GDM1 (cell line): ENCODE measurements at regions not wholly inside any gene's neighbourhood (a gene's known extent, or its start where the extent isn't known, plus 50 kb on each side); places are given as distances from the start of the nearest gene placed in this dataset.

Source experiments
- DNase-seq: peaks from one replicate; lab custom pipeline; 2025; lab: John Stamatoyannopoulos, UW

- DNase-seq: no peak
Observed at GRCh38 chr1:195934817-195935553, 673.3 kb downstream of the KCNT2 start.

- no peak for DNase-seq
Observed at GRCh38 chr1:195933835-195934234, 674.4 kb downstream of the KCNT2 start.

GRCh38 chr1:195915826-195916225 lies 692.4 kb downstream of the KCNT2 start:
- no peak for DNase-seq

- no peak for DNase-seq
Observed at GRCh38 chr1:195909061-195909460, 699.2 kb downstream of the KCNT2 start.

GRCh38 chr1:195908121-195908520 lies 700.1 kb downstream of the KCNT2 start:
- no peak for DNase-seq

- DNase-seq: no peak
Observed at GRCh38 chr1:195903203-195903602, 705.0 kb downstream of the KCNT2 start.

GRCh38 chr1:195902779-195903178 lies 705.5 kb downstream of the KCNT2 start:
- no peak for DNase-seq

GRCh38 chr1:195899762-195900352 lies 708.4 kb downstream of the KCNT2 start:
- no peak for DNase-seq

GRCh38 chr1:195898924-195899323 lies 709.3 kb downstream of the KCNT2 start:
- peak; percentile 48 for DNase-seq

GRCh38 chr1:195898373-195898772 lies 709.9 kb downstream of the KCNT2 start:
- no peak for DNase-seq

GRCh38 chr1:195897076-195897475 lies 711.2 kb downstream of the KCNT2 start:
- DNase-seq: peak; percentile 8

- no peak for DNase-seq
Observed at GRCh38 chr1:195894411-195894810, 713.8 kb downstream of the KCNT2 start.

GRCh38 chr1:195886000-195886399 lies 722.2 kb downstream of the KCNT2 start:
- DNase-seq: no peak

GRCh38 chr1:195878478-195878877 lies 729.8 kb downstream of the KCNT2 start:
- DNase-seq: no peak

GRCh38 chr1:195876792-195877191 lies 731.4 kb downstream of the KCNT2 start:
- no peak for DNase-seq

- DNase-seq: peak; percentile 10
Observed at GRCh38 chr1:195872376-195872775, 735.9 kb downstream of the KCNT2 start.

- DNase-seq: no peak
Observed at GRCh38 chr1:195867638-195868037, 740.6 kb downstream of the KCNT2 start.

- DNase-seq: no peak
Observed at GRCh38 chr1:195866781-195867222, 741.4 kb downstream of the KCNT2 start.

GRCh38 chr1:195866091-195866780 lies 742.0 kb downstream of the KCNT2 start:
- no peak for DNase-seq

- DNase-seq: no peak
Observed at GRCh38 chr1:195851804-195852203, 756.4 kb downstream of the KCNT2 start.

- DNase-seq: peak; percentile 2
Observed at GRCh38 chr1:195851016-195851601, 757.1 kb downstream of the KCNT2 start.

GRCh38 chr1:195849180-195849579 lies 759.1 kb downstream of the KCNT2 start:
- DNase-seq: no peak
